ENCODE measurements at regions not wholly inside any gene's neighbourhood (a gene's known extent, or its start where the extent isn't known, plus 50 kb on each side); places are given as distances from the start of the nearest gene placed in this dataset.
"Not testable (repeated sequence)": the region's sequence is repeated elsewhere in the genome, so short reads cannot be mapped to it uniquely, and the experiment has no call there.

DNA sequence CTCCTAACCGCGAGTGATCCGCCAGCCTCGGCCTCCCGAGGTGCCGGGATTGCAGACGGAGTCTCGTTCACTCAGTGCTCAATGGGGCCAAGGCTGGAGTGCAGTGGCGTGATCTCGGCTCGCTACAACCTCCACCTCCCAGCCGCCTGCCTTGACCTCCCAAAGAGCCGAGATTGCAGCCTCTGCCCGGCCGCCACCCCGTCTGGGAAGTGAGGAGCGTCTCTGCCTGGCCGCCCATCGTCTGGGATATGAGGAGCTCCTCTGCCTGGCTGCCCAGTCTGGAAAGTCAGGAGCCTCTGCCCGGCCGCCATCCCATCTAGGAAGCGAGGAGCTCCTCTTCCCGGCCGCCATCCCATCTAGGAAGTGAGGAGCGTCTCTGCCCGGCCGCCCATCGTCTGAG lies 58.8 kb upstream of the ANKRD30BL start:
- not testable (repeated sequence) for DNase-seq (ENCODE audit: low spot score in 2 of 2); FAIRE-seq

DNA sequence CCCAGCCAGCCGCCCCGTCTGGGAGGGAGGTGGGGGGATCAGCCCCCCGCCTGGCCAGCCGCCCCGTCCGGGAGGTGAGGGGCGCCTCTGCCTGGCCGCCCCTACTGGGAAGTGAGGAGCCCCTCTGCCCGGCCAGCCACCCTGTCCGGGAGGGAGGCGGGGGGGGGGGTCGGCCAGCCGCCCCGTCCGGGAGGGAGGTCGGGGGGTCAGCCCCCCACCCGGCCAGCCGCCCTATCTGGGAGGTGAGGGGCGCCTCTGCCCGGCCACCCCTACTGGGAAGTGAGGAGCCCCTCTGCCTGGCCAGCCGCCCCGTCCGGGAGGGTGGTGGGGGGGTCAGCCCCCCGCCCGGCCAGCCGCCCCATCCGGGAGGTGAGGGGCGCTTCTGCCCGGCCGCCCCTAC lies 60.1 kb upstream of the ANKRD30BL start:
- not testable (repeated sequence) for FAIRE-seq; DNase-seq (ENCODE audit: low spot score in 2 of 2)

DNA sequence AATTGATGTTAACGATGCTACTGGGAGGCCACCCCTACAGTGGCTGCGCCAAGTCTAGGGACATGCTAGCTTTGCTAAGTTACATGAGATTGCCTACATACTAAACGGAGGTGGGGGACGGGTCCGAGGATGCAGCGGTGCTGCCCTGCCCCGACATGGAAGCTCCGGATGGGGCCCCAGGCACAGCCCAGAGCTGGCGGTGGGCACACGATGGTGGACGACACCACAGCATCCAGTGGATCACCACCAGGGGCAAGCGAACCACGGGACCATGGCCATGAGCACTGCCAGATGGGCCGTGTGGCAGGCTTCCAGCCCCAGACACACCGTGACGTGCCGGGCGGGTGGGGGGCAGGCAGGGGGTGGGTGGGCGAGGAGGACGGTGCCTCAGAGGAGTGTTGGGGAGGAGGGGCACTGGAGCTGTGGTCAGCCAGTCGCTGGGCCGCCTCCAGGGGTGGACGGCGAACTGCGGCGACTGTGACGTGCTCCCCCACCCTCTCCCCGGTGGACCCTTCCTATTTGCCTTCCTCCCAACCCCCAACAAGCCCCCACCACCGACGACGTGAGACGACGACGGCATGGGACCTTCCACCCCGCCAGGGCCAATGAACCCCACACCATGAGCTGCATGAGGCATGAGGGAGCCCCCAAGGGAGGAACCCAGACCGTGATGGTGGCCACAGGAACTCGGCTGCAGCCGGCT lies 90.6 kb upstream of the ANKRD30BL start:
- DNase-seq (ENCODE audit: low spot score in 2 of 2), result no peak
- FAIRE-seq, result no peak

DNA sequence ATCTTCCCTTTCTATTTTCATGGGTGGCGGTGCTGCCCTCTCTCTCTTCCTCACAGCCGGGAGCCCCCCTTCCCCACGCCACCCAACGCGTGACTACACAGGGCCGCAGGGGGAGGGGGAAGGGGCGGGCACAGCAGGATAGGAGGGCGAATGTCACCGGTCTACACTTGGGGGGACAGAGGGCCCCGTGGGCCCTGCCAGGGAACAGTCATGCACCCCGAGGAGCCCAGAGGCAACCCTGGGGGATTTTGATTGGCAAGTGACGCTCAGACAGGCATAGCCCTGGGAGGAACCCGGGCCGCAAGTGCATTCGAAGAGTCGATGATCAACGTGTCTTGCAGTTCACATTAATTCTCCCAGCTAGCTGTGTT lies 91.1 kb upstream of the ANKRD30BL start:
- no peak for FAIRE-seq
- DNase-seq (ENCODE audit: low spot score in 2 of 2), result no peak

DNA sequence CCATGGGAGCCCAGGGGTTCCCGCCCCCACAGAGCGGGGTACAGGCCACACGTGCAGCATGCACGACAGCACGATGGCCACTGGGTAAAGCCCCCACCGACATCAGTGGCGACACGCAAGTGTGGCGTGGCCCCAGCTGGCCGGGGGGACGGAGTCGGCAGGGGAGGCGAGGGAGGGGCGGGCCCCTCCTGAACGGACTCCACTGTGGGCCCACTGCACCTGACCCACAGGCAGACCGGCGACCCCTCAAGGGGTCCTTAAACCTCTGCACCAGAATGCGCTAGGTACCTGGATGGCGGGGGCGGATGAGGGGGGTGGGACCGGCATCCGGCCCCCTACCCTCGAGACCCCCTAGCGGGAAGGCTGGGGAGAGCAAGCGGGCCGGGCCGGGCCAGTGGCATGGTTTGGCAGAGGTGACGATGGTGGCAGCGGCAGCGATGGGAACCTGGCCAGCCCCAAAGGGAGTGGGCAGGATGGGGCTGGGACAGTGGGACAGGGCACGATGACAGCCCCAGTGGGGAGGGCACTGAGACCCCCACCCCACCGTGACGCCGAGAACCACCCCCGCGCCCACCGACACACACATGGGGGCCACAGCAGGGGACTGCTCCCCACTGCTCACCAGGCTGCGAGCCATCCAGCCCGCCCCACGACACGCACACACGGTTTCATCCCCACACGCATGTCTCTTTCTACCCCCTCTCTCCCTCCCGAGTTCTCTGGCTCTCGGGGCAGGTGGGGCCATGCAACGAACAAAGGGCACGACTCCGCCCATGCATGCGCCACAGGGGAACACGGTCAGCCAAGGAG lies 91.9 kb upstream of the ANKRD30BL start:
- FAIRE-seq (no peak), DNase-seq (ENCODE audit: low spot score in 2 of 2) (no peak)

DNA sequence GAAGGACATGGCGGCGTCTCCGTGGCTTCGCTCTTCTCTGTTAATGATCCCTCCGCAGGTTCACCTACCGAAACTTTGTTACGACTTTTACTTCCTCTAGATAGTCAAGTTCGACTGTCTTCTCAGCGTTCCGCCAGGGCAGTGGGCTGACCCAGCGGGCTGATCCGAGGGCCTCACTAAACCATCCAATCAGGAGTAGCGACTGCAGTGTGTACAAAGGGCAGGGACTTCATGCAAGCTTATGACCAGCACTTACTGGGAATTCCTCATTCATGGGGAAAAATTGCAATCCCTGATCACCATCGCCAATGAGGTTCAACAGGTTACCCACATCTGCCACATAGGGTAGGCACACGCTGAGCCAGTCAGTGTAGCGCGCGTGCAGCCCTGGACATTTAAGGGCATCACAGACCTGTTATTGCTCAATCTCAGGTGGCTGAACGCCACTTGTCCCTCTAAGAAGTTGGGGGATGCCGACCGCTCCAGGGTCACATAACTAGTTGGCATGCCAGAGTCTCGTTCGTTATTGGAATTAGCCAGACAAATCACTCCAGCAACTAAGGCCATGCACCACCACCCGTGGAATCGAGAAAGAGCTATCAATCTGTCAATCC lies 92.7 kb upstream of the ANKRD30BL start:
- not testable (repeated sequence) for FAIRE-seq; DNase-seq (ENCODE audit: low spot score in 2 of 2)

DNA sequence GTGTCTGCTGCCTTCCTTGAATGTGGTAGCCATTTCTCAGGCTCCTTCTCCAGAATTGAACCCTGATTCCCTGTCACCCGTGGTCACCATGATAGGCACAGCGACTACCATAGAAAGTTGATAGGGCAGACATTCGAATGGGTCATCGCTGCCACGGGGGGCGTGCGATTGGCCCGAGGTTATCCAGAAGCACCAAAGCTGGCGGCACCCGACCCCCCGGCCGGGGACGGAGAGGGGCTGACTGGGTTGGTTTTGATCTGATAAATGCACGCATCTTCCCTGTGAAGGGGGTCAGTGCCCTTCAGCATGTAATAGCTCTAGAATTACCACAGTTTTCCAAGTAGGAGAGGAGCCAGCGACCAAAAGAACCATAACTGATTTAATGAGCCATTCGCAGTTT lies 94.0 kb upstream of the ANKRD30BL start:
- DNase-seq (ENCODE audit: low spot score in 2 of 2), result no peak

DNA sequence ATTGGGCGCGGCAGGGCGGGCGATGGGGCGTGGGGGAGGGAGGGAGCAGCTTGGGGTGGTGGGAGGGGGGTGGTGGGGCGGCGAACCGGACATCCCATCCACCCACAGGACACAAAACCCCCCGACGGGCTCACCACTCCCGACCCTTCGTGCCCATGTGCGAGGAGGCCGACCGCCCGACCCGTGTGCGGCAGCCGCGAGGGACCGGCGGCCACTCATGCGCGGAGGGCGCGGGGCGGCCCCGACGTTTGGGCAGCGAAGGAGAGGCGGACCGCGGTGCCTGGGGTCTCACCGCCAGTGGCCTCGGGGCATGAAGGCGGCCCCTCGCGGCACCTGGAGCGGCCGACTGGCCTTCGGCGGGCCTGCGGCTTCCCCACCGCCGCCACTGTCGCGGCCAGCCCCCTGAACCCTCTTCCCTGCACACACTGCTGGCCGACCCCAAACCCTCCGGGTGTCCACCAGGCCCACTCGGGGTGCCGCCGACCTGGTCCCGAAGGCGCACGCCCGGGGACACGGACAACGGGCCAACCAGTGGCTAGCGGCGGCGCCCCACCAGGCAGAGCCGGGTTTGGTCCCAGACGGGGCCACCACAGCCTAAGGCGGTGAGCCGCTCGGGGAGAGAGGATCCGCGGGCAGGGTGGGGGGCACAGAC lies 94.6 kb upstream of the ANKRD30BL start:
- FAIRE-seq, result no peak
- no peak for DNase-seq (ENCODE audit: low spot score in 2 of 2)

More for the DNA sequence above, 94.0 kb upstream of the ANKRD30BL start:
- FAIRE-seq, result no peak

DNA sequence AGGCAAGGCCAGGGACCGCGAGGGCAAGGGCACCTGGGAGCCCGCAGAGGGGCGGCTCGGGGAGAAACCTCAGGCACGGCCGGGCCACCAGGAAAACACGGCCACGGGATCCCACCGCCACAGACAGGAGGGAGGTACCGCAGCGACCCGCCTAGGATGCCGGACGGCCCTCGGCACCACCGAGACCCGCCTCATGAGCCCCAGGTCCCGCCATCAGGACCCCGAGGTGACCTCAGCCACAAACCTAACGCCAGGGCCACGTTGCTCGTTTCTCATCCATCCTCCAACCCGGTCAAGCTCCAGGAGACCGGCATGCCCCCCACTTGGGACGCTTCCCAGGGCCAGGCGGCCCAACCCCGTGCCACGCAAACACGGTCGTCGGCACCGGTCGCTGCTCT lies 95.2 kb upstream of the ANKRD30BL start:
- DNase-seq (ENCODE audit: low spot score in 2 of 2); FAIRE-seq: not testable (repeated sequence)

DNA sequence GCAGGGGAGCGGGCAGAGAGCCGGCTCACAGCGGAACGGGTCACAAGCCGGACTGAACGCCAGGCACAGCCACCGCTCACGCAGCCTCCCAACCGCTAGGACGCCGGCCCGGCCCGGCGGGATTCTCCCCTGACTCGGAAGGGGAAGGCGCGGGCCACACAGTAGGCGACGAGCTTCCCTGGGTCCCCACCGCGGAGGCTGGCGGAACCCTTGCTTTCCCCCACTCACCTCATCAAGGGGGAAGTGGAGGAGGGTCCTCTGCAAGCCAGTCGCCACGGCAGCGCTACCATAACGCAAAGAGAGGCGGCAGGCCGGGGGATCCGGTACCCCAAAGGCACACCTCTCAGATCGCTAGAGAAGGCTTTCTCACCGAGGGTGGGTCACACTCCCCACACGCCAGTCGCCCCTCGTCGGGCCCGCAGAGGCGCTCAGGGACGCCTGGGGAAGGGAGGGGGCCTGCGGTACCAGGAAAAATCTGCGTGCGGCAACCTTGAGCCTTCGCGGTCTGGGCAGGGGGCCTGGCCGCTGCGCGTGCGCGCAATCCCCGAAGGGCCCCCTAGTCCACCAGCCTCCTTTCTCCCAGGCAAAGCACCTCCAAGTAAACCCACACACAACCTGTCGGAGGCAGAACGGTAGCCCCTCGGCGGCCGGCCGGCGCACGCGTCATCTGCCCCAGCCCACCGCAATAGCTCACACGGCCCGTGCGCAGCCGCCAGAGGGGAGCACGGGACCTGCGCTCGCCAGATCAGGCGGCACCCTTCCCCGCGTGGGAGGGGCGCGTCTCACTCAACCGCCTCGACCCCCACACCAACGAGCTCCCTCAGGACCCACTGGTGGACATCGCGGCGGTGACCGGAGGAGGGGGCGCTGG lies 95.8 kb upstream of the ANKRD30BL start:
- FAIRE-seq; DNase-seq (ENCODE audit: low spot score in 2 of 2): not testable (repeated sequence)

DNA sequence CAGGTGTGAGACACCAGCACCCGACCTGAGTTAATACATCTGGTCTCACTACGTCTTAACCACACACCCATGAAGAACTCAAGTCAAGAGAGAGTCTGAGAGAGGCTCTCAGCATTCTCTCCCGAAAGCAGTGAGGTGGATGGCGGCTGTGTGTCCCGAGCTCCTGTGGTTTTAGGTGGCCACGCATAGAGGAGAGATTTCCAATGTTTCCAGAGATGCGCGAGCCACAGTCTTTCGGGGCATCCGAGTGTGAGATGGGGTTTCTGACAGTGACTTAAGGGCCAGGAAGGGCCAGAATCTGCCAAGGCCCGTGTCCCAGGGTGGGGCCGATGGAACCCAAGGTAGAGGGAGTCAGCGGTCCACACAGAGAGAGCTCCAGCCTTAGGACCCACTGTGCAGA lies 97.5 kb upstream of the ANKRD30BL start:
- FAIRE-seq; DNase-seq (ENCODE audit: low spot score in 2 of 2): not testable (repeated sequence)

DNA sequence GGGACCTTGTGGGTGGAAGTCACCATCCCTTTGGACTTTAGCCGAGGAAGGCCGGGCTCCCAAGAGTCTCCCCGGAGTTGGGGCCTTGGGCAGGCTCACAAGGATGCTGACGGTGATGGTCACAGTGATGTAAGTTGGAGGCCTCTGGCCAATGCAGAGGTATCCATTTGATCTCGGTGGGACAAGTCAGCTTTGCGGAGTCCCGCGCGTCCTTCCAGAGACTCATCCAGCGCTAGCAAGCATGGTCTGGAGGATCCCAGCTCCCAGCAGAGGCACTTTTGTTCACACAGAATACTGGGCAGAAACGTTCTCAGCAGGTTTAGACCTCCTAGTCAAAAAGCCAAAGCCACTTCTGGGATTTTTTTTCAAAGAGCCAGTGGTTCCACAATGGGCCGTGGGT lies 103.8 kb upstream of the ANKRD30BL start:
- not testable (repeated sequence) for DNase-seq (ENCODE audit: low spot score in 2 of 2); FAIRE-seq

DNA sequence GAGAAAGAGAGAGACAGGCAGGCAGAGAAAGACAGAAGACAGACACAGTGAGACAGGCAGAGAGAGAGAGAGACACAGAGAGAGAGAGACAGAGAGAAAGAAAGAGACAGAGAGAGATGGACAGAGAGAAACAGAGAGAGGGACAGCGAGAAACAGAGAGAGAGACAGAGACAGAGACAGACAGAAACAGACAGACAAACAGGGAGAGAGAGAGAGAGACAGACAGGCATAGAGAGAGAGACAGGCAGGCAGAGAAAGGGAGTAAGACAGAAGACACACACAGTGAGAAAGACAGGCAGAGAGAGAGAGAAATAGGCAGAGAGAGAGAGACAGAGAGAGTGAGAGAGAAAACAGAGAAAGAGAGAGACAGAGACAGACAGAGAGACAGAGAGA lies 105.3 kb upstream of the ANKRD30BL start:
- FAIRE-seq (no peak), DNase-seq (ENCODE audit: low spot score in 2 of 2) (no peak)

DNA sequence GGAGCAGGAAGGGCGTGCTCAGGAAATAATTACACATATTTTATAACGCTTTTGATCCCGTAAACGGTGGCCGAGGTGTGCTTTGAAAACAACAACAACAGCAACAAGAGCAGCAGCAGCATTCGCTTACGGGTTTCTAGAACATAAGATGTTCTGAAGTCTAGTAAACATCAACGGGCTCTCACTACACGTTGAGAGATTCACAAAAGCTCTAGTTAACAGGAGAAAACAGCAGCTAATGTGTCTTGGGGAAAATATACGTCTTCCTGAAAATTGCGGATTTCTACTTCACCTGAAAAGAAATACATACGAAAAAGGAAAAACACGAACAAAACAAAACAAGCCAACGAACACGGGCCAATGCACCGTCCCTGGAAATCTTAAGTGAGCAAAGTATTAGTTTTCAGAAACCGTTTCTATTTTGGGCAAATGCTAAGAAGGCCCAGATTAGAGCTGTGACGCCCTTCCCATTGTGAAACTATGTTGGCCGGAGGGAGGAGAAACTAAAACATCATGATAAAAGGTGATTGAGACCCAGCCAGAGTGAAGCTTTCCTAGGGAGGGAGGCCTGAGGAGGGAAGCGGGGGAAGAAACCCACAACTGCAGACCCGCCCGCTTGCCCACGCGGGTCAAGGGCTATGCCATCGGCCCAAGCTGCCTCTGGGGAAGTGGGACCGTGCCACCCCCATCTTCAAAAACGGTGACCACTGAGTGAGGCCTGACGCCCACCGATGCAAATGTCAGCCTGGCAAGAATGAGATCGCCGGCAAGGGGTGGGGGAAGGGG lies 105.9 kb upstream of the ANKRD30BL start:
- DNase-seq (ENCODE audit: low spot score in 2 of 2); FAIRE-seq: not testable (repeated sequence)

DNA sequence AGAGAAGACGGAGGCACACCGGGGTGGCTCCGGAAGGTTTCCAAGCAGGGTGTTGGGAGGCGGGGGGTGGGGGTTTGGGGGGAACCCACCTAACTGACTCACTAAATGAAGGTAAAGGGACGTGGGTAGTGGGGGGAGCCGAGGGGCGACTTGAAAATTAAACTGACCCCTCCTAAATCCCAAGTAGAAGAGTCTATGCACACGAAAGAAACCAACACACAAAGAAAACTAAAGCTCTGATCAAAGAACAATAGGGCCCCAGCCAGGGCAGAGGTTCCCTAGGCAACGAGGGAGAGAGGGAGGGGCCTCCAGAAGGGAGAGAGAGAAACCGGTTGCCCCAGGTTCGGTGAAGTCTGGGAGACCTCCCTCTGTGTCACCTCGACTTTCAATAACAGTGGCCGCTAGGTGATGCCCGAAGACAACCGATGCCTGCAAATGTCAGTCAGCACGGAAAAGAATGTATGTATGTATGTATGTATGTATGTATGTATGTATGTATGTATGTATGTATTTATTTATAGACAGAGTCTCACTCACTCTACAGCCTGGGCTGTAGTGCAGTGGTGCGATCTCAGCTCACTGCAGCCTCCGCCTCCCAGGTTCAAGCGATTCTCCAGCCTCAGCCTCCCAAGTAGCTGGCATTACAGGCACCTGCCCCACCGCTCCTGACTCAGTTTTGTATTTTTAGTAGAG lies 106.7 kb upstream of the ANKRD30BL start:
- not testable (repeated sequence) for DNase-seq (ENCODE audit: low spot score in 2 of 2); FAIRE-seq

DNA sequence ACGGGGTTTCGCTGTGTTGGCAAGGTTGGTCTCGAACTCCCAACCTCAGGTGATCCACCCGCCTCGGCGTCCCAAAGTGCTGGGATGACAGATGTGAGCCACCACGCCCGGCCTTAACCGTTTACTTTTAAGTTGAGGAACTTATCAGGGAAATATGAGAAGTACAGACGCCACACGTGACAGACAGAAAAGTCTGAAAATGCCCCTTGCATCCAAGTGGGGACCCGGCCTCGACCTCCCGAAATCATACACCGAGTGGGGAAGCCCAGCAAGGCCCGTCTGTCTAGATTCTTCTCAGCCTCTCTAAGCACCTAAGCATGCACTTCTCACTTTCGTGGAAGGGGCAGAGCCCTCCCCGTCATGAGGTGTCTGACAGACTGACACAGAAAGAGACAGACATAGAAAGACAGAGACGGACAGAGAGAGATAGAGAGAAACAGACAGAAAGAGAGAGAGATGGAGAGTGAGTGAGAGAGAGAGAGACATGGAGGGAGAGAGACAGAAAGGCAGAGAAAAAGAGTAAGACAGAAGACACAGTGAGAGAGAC lies 107.3 kb upstream of the ANKRD30BL start:
- no peak for DNase-seq (ENCODE audit: low spot score in 2 of 2)
- FAIRE-seq, result no peak

DNA sequence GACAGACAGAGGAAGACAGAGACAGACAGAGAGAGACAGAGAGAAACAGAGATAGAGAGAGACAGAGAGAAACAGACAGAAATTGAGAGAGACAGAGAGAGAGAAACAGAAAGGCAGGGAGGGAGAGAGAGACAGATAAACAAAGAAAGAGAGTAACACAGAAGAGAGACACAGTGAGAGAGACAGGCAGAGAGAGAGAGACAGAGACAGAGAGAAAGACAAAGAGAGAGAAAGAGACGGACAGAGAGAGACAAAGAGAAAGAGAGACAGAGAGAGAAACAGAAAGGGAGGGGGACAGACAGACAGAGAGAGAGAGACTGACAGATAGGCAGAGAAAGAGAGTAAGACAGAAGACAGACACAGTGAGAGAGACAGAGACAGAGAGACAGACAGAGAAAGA lies 108.5 kb upstream of the ANKRD30BL start:
- FAIRE-seq (no peak), DNase-seq (ENCODE audit: low spot score in 2 of 2) (no peak)

DNA sequence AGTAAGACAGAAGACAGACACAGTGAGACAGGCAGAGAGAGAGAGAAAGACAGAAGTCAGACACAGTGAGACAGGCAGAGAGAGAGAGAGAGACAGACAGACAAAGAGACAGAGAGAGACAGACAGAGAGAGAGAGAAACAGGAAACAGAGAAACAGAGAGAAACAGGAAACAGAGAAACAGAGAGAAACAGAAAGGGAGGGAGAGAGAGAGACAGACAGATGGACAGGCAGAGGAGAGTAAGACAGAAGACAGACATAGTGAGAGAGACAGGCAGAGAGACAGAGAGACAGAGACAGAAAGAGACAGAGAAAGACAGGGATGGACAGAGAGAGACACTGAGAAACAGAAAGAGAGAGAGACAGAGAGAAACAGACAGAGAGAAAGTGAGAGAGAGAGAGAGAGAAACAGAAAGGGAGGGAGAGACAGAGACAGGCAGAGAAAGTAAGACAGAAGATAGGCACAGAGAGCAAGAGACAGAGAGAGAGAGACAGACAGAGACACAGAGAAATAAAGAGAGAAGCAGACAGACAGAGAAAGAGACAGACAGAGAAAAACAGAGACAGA lies 109.3 kb upstream of the ANKRD30BL start:
- FAIRE-seq, result no peak
- no peak for DNase-seq (ENCODE audit: low spot score in 2 of 2)

Measured in frontal cortex (tissue), 3 donors.